ENCODE measurements at regions not wholly inside any gene's neighbourhood (a gene's known extent, or its start where the extent isn't known, plus 50 kb on each side); places are given as distances from the start of the nearest gene placed in this dataset.

DNA sequence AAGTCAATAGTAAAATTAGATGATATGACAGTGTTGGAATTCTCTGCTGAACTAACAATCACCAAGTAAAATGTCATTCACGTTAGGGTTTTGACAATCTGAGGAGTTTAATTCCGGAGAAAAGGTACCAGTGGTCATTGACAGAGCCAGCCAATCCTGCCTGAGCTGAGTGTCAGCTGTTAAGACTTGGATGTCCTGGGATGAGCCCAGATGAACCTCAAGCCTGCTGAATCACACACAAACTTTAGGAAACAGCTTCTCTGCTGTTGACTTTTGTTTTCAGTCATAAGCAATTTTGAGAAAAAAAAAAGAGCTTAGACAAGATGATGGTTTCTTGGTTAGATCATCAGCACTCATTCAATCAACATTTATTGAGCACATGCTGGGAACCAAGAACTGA lies 600.0 kb upstream of the SLC39A10 start:
- no peak for DNase-seq (ENCODE audit: low read depth in 3 of 3)

DNA sequence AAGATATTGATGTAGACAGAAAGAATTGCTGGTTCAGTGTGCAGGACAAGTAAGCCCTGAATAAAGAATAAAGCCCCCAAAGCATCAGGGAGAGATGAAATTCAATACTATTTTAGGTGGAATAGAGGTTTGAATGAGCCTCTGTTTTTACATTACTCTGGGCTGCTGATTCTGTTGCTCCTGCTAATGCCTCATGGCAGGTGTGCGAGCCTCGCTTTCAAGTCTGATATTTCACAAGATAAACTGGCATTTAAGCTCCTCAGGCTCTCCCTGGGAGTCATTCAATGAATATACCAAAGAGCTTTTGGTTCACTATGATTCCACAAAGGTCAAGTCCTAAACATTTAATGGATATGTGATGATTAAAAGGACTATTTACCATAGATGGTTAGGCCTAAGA lies 601.0 kb upstream of the SLC39A10 start:
- DNase-seq (ENCODE audit: low read depth in 3 of 3), result no peak

DNA sequence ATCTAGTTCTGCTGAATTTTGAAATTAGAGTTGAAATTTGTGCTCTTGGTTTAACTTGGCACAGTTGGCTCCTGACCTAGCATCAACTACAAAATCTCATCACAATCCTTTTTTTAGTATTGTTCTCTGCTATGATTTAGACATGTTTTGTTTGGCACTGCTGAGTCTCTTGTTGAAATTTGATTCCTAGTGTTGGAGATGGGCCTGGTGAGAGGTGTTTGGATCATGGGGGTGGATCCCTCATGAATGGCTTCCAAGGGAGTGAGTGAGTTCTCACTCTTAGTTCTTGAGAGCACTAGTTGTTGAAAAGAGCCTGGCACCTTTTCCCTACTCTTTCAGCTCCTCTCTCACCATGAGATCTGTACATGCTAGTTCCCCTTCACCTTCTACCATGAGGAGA lies 605.6 kb upstream of the SLC39A10 start:
- no peak for DNase-seq (ENCODE audit: low read depth in 3 of 3)

DNA sequence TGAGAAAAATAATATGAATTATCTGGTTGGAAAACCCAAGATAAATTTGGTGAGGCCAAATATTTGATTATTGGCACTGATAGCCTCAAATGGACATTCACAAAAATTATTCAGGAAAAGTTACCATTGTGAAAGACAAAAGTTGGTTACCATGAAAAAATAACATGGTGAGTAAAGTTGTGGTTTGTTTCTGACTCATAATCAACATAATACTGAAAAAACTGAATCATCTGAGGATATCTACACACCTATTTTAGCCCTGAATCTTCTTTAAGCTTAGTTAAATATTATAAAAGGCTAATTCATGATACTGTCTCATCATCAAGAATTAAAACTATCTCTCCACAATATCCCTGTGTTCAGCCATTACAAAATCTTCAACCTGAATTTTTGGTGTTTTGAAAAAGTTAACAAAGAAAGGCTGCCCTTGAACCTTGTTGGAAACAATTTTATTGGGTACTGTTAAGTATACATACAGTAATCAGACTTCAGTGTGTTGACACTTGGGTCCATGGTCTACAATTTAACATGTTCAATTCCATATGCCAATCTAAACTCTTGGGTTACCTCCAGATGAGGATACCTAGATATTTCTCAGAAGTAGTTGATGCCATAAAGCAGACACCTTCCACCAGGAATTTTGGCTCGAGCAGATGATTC lies 607.5 kb upstream of the SLC39A10 start:
- no peak for DNase-seq (ENCODE audit: low read depth in 3 of 3)

DNA sequence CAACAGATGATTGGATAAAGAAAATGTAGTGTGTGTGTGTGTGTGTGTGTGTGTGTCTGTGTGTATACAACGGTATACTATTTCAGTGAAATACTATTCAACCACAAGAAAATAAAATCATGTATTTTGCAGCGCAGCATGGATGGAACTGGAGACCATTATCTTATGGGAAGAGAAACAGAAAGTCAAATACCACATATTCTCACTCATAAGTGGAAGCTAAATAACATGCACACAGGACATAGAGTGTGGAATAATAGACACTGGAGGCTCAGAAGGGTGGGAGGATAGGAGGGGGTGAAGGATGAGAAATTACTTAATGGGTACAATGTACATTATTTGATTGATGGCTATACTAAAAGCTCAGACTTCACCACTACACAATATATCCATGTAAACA lies 609.1 kb upstream of the SLC39A10 start:
- no peak for DNase-seq (ENCODE audit: low read depth in 3 of 3)

DNA sequence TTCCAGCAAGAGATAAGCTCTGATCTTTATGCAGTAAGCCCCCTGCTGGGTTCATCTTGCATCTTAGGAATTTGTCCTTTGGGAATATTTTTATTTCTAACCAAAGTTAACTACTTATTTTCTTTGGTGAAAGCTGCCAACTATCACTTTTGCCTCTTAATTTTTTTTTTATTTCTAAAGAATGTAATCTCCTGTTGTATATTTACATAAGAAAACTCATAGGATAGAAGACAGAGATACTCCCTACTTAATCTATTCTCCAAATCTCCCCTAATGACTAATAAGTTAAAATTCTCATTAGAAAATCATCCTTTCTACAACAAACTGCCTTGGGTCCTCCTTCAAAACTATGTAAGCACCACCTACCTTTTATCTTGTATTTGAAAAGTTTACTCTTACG lies 612.2 kb upstream of the SLC39A10 start:
- no peak for DNase-seq (ENCODE audit: low read depth in 3 of 3)

DNA sequence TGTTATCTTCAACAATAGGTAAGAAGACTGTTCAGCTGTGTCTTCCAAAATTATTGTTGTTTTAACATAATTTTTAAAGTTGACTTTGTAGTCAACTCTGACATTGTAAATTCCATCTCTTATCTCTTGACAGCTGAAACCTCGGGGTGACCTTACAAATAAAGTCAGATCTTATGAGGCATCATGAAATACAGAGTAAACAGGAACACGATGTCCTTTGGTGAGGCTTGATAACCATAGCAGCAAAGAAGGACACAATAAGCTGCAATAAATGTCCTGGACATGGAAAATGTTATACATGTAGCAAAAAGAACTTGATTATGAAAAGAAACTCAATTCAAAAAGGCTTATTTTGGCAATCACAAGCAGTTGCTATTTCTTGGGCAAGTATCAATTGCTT lies 618.9 kb upstream of the SLC39A10 start:
- DNase-seq (ENCODE audit: low read depth in 3 of 3), result no peak

DNA sequence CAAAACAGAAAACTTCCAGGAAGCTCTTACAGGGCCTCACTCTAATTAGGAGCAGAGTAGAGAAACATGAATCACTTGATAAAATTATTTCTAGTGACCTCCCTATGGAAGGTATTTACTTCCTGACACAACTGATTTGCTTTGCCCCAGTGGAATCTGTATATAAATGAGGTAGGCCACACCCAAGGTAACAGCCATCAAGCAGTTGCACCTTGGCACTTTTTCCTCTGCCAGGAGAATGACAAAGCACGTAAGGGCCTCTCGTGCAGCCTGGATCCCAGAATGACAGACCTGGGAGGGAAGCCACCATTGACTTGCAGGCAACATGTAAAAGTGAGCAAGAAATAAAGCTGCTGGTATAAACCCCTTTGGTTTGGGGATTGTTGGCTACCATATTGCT lies 620.0 kb upstream of the SLC39A10 start:
- DNase-seq (ENCODE audit: low read depth in 3 of 3), result no peak

DNA sequence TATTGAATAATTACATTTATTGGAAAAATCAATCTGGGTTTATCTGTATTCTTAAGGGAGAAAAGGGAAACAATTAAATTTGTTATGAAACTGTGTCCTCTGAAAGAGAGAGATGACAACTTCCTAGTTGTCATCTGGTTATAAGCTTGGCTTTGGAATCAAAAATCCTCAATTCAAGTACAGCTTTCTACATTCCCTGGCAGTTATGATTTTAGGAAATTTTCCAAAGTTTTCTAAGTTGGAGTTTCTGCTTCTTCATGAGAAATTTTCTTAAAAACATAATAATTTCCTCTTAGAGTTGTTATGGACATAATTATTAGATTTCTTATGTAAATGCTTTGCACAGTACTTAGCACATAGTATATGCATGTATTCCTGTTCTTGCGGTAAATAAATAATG lies 625.6 kb upstream of the SLC39A10 start:
- DNase-seq (ENCODE audit: low read depth in 3 of 3), result no peak

DNA sequence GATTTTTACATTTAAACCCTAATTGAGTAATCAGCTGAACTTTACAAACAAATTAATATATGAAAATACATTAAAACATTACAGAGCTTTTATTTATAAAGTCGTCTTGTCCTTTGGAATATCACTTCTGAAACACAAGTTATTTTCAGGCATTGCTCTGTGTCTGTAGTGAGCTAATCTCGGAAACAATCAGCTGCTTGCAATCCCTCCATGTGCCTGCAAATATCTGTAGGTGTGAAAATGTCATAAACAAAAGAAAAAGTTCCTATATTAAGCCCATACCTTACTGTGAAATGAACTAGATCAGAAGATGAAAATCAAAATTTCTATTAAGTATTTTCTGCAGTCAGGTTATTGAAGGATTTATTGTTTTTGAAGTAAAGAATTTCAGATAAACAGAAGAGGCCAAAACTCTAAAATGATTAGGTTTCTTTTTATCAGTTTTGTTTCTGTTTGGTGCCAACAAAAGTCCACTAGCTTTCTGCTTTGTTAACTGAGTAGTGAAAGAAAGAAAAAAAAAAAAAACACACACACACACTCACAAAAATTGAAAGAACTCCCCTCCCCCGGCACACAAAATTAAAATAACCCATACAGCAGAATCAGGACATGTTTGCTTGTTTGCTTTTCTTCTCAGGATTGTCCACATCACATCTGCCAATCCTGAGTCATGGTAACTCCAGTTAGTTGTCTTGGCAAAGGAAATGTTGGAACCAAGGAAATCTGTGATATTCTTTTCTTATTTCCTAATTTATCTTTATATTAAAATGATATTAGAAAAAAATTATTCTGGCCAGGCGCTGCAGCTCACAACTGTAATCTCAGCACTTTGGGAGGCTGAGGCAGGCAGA lies 627.0 kb upstream of the SLC39A10 start:
- no peak for DNase-seq (ENCODE audit: low read depth in 3 of 3)

DNA sequence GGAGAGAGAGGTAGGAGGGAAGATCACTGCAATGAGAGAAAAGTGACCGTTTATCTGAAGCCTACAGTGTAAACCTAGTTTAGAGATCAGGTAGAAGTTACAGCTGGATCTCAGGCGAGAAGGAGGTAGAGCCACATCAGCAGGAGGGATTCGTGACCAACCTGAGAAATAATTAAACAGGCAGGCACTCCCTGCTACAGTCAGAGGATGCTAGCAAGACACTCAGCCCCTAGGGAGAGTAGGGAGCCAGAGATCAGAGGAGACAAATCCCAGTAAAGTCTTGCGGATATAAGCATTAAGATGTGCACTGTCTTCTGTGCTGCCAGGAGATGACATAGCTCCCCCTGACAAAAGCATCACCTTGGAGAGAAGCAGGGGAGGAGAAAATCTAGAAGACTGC lies 629.1 kb upstream of the SLC39A10 start:
- no peak for DNase-seq (ENCODE audit: low read depth in 3 of 3)

DNA sequence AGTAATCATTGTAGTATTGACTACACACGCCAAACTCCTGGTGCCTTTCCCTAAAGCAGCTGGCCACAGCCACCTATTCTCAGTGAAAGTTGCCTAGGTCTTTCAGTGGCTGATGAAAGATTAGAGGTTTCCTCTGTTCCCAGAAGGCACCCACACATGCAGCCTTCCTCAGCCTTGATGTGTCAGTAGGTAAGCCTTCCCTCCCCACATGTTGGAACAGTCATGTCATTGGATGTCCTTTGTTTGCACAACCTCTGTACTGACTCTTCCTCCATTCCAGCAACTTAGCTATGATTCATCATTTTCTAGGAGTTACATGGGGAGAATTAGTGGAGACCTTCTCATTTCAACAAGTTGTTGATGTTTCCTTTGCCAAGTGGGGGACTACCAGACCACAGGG lies 630.8 kb upstream of the SLC39A10 start:
- DNase-seq (ENCODE audit: low read depth in 3 of 3), result no peak

DNA sequence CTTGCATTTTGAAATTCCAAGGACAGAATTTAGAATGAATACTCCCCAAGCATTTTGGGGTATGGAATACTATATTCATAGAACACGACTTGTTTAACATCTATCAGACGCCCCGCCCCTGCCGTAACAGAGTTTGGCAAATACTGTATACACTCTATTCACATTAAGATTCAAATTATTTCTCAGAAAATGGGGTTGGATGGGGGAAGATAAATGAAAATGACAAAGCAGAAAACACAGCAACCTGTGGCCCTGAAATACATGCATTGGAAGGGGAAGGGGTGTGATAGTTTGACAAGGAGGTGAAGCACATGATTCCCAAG lies 634.6 kb upstream of the SLC39A10 start:
- DNase-seq (ENCODE audit: low read depth in 3 of 3), result no peak

DNA sequence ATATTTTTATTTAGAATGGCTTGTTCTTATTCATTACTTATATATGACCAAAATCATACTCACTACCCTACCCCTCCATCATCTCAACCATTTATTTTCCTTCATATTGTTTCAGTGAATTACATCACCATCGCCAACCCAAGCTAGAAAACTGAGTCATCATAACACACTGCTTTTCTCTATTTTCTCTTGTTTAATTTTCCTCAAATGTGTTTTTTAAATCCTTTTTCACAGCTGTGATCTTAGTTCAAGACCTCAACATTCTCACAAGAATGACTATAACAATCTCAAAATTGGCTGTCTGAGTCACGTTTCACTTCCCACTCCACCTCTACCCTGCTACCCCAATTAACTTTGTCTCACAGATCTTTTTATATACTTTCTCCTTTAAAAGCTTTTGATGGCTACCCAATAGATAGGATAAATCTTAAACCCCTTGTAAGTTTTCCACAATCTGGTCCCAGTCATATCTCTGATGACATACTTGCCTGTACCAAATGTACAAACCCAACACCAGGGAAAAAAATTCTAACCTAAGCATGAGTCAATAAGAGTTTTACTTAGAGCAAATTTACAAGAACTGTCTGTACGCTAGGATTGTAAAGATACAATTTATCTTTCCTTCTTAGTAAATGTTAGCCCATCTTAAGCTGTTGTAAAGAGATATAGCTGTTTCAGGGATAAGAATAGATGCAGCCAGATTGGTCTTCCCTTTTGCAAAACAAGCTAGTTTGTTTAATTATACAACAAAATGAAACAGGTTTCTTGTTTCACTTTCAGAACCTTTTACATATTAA lies 635.1 kb upstream of the SLC39A10 start:
- no peak for DNase-seq (ENCODE audit: low read depth in 3 of 3)

DNA sequence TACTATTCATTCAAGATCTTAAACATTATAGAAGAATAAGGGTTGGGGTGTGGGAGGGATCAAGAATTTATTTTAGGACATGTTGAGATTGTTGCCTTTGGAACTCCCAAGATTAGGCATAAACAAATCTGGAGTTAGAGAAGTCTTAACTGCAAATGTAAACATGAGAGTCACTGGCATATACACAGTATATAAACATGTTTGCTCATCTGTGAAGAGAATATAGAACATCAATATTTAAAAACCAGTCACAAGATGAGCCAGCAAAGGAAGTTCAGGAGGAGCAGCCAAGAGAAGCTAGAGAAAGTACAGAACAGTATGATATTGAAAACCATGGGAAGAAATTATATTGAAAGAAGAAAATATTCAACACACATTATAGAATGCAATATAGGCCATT lies 638.6 kb upstream of the SLC39A10 start:
- no peak for DNase-seq (ENCODE audit: low read depth in 3 of 3)

DNA sequence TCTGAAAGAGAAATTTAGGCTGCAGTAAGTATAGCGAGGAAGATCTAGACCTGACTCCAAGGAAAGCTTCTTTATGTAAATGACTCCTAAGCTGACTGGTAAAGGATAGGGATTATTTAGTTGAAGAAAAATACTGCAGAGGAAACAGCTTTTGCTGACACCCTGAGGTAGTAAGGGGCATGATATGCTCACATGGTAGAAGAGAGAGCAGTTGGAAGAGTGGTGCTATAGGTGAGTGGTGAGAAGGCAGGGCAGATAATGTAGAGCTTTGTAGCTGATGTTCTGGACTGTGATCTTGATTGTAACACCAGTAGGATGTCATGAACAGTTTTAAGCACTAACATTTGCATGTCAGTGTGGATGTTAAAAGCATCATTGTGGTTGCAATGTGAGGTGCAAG lies 639.1 kb upstream of the SLC39A10 start:
- DNase-seq (ENCODE audit: low read depth in 3 of 3), result no peak

DNA sequence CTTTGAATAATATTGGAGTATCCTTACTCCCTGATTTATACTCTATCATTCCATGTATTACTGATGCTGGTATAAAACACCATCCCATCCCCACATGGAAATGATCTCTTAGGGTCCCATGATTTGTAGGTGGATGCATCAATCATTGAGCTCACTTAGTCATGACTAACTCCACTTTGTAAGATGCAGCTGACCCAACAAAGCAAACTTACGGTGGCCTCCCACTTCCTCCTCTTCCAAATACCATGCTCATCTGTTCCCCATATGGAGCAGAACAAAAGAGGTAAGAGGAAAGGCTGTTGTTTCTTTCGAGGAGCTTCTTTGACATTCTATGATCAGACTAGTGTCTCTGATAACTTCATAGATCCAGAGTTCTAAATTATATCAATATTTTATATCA lies 640.2 kb upstream of the SLC39A10 start:
- no peak for DNase-seq (ENCODE audit: low read depth in 3 of 3)

DNA sequence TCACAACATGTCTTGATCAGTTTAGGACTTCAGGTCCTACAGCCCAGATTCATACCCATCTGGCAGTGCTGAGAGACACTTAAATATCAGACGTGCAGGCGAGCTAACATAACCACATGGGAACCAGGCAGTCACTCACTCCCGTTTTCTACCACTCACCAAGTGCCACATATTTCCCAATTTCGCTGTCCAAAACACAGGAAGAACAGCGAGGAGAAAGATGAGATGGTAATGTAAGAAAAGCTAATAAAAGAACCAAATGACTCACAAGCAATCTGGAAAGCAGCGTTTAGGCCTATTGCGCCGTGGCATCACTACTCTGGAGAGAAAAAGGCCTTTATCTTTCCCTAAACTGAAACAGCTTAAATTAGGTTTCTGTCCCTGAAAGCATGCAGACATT lies 647.8 kb upstream of the SLC39A10 start:
- no peak for DNase-seq (ENCODE audit: low read depth in 3 of 3)

DNA sequence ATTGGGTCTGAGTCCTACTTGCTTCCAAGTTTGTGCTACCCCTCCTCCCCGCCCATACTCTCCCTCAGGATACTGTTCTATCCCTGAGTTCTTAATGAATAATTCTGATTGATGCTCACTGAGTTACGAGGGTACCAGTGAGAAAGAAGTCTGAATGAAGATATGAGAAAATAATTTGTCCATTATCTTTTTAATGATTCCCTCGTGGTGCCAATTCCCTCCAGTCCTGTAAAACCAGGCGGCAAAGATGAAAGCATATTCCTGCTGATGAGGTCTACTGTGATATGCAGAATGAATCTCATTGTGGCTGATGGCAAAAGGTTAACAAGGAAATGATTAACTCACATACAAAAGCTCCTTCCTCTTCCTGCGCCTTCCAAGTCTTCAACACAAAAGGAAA lies 650.2 kb upstream of the SLC39A10 start:
- no peak for DNase-seq (ENCODE audit: low read depth in 3 of 3)

DNA sequence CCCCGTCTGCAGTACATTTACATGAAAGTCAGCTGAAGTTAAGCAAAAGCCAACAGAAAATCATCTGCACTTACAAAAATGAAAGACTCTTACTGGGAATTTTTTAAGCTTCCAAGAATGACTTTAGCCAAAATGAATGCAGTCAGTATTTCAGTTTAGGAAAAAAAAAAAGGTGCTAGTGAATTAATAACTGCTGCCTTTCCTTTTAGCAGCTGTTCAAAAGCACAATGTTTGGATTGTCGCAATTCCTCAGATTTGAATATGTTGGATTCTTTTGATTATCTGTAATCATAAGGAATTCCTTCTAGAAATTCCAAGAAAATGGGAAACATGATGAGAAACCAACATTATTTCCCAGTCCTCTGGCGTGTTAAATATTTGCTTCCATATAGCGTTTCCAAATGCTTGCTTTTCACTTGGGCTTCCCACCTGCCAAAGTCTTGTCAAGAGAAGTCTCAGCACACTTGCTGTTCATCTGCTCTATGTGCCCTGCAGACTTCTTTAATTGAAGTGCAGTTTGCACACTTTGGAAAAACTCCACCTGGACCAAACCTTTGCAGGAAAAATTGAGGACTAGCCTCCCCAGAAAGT lies 653.0 kb upstream of the SLC39A10 start:
- DNase-seq (ENCODE audit: low read depth in 3 of 3), result no peak

DNA sequence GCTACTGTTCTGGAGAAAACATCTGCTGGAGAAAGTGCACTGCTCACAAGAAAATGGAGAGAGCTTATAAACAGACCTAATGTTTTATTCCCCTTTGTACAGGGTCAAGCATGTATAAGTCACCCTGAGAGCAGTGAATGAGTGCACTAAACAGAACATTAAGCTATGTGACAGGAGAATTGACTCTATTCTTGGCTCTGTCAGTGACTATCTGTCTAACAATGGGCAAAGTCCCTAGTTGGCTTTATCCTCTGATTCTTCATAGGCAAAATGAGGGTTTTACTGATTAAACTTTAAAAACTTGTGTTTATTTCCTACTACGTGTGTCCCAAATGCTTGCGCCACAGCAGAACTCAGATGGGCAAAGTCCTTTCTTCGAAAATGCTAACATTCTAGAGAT lies 655.1 kb upstream of the SLC39A10 start:
- no peak for DNase-seq (ENCODE audit: low read depth in 3 of 3)

DNA sequence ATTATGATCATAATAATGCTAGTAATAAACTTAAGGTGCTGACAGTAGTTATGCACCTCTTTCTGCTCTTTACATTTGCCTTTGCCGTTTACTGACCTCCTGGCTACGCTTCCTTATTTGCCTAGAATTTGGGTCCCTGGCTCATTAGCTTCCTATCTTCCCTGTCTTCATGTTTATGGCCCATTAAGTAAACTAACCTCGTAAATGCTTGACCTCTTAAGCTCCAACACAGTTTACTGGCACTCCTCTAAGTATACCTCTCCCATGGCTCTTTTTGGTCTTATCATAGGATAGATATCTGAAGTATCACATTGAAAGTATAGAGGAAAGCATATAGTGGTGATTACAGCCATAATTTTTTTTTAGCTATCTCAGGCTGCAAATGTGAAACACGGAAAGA lies 657.3 kb upstream of the SLC39A10 start:
- DNase-seq (ENCODE audit: low read depth in 3 of 3), result no peak

DNA sequence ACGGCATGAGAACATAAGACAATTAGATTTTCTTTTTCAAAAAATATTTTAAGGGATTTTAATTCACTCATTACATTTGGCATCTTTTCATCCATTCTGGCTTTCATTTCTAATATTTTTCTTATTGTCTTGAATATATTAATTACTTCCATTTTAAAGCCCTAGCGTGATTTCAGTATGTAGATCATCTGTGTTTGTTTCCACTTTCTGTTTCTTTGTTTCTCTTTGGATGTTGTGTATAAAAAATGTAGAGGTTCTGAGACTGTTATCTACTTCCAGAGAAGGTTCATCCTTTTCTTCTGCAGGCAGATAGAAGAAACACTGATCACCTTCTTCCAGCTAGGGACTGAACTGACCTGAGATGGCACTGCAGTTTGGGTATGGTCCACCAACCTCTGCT lies 664.4 kb upstream of the SLC39A10 start:
- no peak for DNase-seq (ENCODE audit: low read depth in 3 of 3)

Data from stimulated activated CD4-positive, alpha-beta T cell treated with anti-CD3 and anti-CD28 coated beads, TNF-alpha, amount 100 ng/mL, for 24 hours (primary cell).